B cell (primary cell): ENCODE measurements at regions not wholly inside any gene's neighbourhood (a gene's known extent, or its start where the extent isn't known, plus 50 kb on each side); places are given as distances from the start of the nearest gene placed in this dataset.

Experiments
- CTCF ChIP-seq: fragments of 200-600 bp; IDR thresholded peaks from one replicate; pipeline ENCODE4 v1.8.0; 2022; ENCODE audit warnings: antibody characterized with exemption, mild to moderate bottlenecking
- EZH2 ChIP-seq: IDR thresholded peaks from 2 replicates; pipeline ENCODE4 v1.6.1; 2012; ENCODE audit warnings: borderline replicate concordance, low read depth, mild to moderate bottlenecking, moderate library complexity, low read length; ENCODE audit not compliant: insufficient read depth, poor library complexity, severe bottlenecking

- TF ChIP-seq CTCF (no peak), EZH2 (no peak)
These were observed 226.6 kb downstream of the TFAP2C start for GRCh38 chr20:56855708-56856107.
